ENCODE measurements at regions not wholly inside any gene's neighbourhood (a gene's known extent, or its start where the extent isn't known, plus 50 kb on each side); places are given as distances from the start of the nearest gene placed in this dataset.

GRCh38 chr15:87228460-87228859, 1028.1 kb downstream of the NTRK3 start:
- Histone ChIP-seq H3K36me3 (ENCODE audit: control insufficient read depth, insufficient read depth, low read length) (no peaks in the 10 kb centered on the region), H3K9me3 (ENCODE audit: control insufficient read depth, low read length) (peaks cover 4% of the 10 kb centered on the region), H3K4me1 (ENCODE audit: control insufficient read depth, insufficient read depth, low read length, poor library complexity, severe bottlenecking) (peaks cover 6% of the 10 kb centered on the region), H3K4me3 (ENCODE audit: extremely low read depth, insufficient read depth, low read length, poor library complexity, severe bottlenecking) (no peak overlapping the region), H3K27ac (ENCODE audit: low read depth, low read length, severe bottlenecking) (no peak overlapping the region)
- 67 to 100% methylated on average over 1 to 2 of the region's 4 CpGs for WGBS, 2 experiments (ENCODE audit: insufficient coverage in 2 of 2)

DNA sequence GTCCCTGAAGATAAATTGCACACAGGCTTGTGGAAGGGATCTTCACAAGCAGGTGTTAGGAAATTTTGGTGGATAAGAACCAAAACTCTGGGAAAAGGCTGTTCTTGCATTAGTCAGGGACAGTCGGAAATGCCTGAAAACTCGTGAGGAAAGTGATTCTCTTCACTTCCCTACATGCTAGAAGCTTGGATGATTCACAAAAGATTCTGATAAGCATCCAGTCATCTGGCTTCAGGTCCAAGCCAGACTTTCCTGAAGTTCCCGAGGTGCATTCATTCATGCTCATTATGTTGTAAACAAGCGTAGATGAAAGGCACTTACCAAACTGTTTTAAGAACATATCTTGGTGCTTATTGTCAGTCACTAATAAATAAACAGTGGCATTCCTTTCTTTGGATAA, 1028.7 kb downstream of the NTRK3 start:
- WGBS, 2 experiments (ENCODE audit: insufficient coverage in 2 of 2): 42 to 56% methylated on average over 2 of the region's 4 CpGs
- Histone ChIP-seq H3K4me1 (ENCODE audit: control insufficient read depth, insufficient read depth, low read length, poor library complexity, severe bottlenecking) (peaks cover 6% of the 10 kb centered on the region), H3K36me3 (ENCODE audit: control insufficient read depth, insufficient read depth, low read length) (no peaks in the 10 kb centered on the region), H3K4me3 (ENCODE audit: extremely low read depth, insufficient read depth, low read length, poor library complexity, severe bottlenecking) (no peak overlapping the region), H3K27ac (ENCODE audit: low read depth, low read length, severe bottlenecking) (no peak overlapping the region), H3K9me3 (ENCODE audit: control insufficient read depth, low read length) (peaks cover 4% of the 10 kb centered on the region)

- no CpG with 5 or more reads among the region's 2 CpGs for WGBS, 2 experiments (ENCODE audit: insufficient coverage in 2 of 2)
- Histone ChIP-seq H3K4me1 (ENCODE audit: control insufficient read depth, insufficient read depth, low read length, poor library complexity, severe bottlenecking) (peaks cover 9% of the 10 kb centered on the region), H3K27ac (ENCODE audit: low read depth, low read length, severe bottlenecking) (no peak overlapping the region), H3K9me3 (ENCODE audit: control insufficient read depth, low read length) (peaks cover 4% of the 10 kb centered on the region), H3K4me3 (ENCODE audit: extremely low read depth, insufficient read depth, low read length, poor library complexity, severe bottlenecking) (no peak overlapping the region), H3K36me3 (ENCODE audit: control insufficient read depth, insufficient read depth, low read length) (no peaks in the 10 kb centered on the region)
Observed at GRCh38 chr15:87225436-87225835, 1031.1 kb downstream of the NTRK3 start.

GRCh38 chr15:87224404-87224803, 1032.1 kb downstream of the NTRK3 start:
- Histone ChIP-seq H3K27ac (ENCODE audit: low read depth, low read length, severe bottlenecking) (no peak overlapping the region), H3K9me3 (ENCODE audit: control insufficient read depth, low read length) (peaks cover 4% of the 10 kb centered on the region), H3K4me3 (ENCODE audit: extremely low read depth, insufficient read depth, low read length, poor library complexity, severe bottlenecking) (no peak overlapping the region), H3K36me3 (ENCODE audit: control insufficient read depth, insufficient read depth, low read length) (no peaks in the 10 kb centered on the region), H3K4me1 (ENCODE audit: control insufficient read depth, insufficient read depth, low read length, poor library complexity, severe bottlenecking) (peaks cover 19% of the 10 kb centered on the region)
- 89 to 94% methylated on average over 3 of the region's 3 CpGs for WGBS, 2 experiments (ENCODE audit: insufficient coverage in 2 of 2)

- 90 to 100% methylated on average over 3 to 4 of the region's 6 CpGs for WGBS, 2 experiments (ENCODE audit: insufficient coverage in 2 of 2)
- Histone ChIP-seq H3K36me3 (ENCODE audit: control insufficient read depth, insufficient read depth, low read length) (no peaks in the 10 kb centered on the region), H3K4me3 (ENCODE audit: extremely low read depth, insufficient read depth, low read length, poor library complexity, severe bottlenecking) (no peak overlapping the region)
Observed at GRCh38 chr15:87219650-87220615, 1036.6 kb downstream of the NTRK3 start.

DNA sequence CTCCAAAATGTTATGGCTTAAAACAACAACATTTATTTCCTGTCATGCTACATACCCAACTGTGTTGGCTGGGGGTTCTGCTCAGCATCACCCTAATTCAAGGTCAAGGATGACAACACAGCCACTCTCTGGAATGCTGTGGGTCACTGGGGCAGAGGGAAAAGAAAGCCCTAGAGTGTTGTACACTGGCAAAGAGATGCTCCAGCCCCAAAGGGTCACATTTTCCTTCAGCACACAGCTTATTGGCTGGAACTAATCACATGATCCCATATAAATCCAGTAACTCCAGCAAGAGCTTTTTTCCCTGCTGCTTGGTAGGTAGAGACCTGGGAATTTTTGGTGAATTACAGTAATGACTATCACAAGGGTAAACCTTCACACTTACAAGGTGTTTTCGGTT, 1041.4 kb downstream of the NTRK3 start:
- Histone ChIP-seq H3K36me3 (ENCODE audit: control insufficient read depth, insufficient read depth, low read length) (no peaks in the 10 kb centered on the region), H3K4me3 (ENCODE audit: extremely low read depth, insufficient read depth, low read length, poor library complexity, severe bottlenecking) (no peak overlapping the region), H3K9me3 (ENCODE audit: control insufficient read depth, low read length) (no peaks in the 10 kb centered on the region), H3K4me1 (ENCODE audit: control insufficient read depth, insufficient read depth, low read length, poor library complexity, severe bottlenecking) (peaks cover 11% of the 10 kb centered on the region), H3K27ac (ENCODE audit: low read depth, low read length, severe bottlenecking) (no peak overlapping the region)
- WGBS, 2 experiments (ENCODE audit: insufficient coverage in 2 of 2): no CpG with 5 or more reads among the region's 1 CpG

More at GRCh38 chr15:87219650-87220615, 1036.6 kb downstream of the NTRK3 start:
- Histone ChIP-seq H3K27ac (ENCODE audit: low read depth, low read length, severe bottlenecking) (no peak overlapping the region), H3K4me1 (ENCODE audit: control insufficient read depth, insufficient read depth, low read length, poor library complexity, severe bottlenecking) (peaks cover 18% of the 10 kb centered on the region), H3K9me3 (ENCODE audit: control insufficient read depth, low read length) (peaks cover 4% of the 10 kb centered on the region)

DNA sequence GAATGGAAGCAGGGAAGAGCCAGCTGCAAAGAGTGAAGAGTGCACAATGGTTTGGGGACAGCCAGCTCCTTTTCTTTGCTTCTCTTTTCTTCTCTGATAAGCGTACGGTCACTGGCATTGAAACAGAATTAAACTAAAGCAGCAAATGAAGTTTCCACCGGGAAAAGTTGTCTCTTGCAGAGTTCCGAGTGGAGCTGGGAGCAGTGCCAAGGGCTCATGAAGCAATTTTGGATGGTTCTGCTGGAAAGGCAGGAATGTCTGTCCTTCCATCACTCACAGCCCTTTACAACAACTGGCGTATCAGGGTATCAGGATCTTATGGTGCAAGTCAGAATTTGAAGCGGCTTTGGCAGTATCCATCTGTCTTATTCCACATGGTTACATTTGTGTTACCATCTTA, 1042.9 kb downstream of the NTRK3 start:
- 88 to 91% methylated on average over 4 to 5 of the region's 6 CpGs for WGBS, 2 experiments (ENCODE audit: insufficient coverage in 2 of 2)

GRCh38 chr15:87212041-87212440, 1044.5 kb downstream of the NTRK3 start:
- Histone ChIP-seq H3K27ac (ENCODE audit: low read depth, low read length, severe bottlenecking) (no peak overlapping the region), H3K36me3 (ENCODE audit: control insufficient read depth, insufficient read depth, low read length) (no peaks in the 10 kb centered on the region), H3K4me1 (ENCODE audit: control insufficient read depth, insufficient read depth, low read length, poor library complexity, severe bottlenecking) (no peaks in the 10 kb centered on the region), H3K4me3 (ENCODE audit: extremely low read depth, insufficient read depth, low read length, poor library complexity, severe bottlenecking) (no peak overlapping the region), H3K9me3 (ENCODE audit: control insufficient read depth, low read length) (no peaks in the 10 kb centered on the region)
- WGBS, 2 experiments (ENCODE audit: insufficient coverage in 2 of 2): 96% methylated on average over 4 of the region's 4 CpGs; no CpG with 5 or more reads in 1 of the 2 experiments

More for the DNA sequence above, 1042.9 kb downstream of the NTRK3 start:
- Histone ChIP-seq H3K27ac (ENCODE audit: low read depth, low read length, severe bottlenecking) (no peak overlapping the region), H3K9me3 (ENCODE audit: control insufficient read depth, low read length) (no peaks in the 10 kb centered on the region), H3K4me1 (ENCODE audit: control insufficient read depth, insufficient read depth, low read length, poor library complexity, severe bottlenecking) (no peaks in the 10 kb centered on the region), H3K36me3 (ENCODE audit: control insufficient read depth, insufficient read depth, low read length) (no peaks in the 10 kb centered on the region), H3K4me3 (ENCODE audit: extremely low read depth, insufficient read depth, low read length, poor library complexity, severe bottlenecking) (no peak overlapping the region)

DNA sequence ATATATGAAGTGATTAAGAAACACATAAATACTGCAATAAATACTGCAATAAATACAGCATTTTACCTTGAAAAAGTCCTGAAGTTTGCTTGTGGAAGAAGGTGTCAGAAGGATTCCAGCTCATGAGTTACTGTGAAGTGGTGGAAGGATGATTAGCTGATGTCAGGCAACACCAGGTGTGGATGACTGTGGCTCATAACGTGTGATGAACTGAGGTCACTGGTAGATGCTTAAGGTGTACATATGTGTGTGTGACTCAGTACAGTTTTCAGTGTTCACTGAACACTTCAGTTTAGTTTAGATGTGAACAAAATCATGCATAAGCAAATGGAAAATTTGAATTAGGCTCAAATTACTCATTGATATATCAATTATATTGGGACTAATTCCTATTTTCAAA, 1045.0 kb downstream of the NTRK3 start:
- Histone ChIP-seq H3K27ac (ENCODE audit: low read depth, low read length, severe bottlenecking) (no peak overlapping the region), H3K4me1 (ENCODE audit: control insufficient read depth, insufficient read depth, low read length, poor library complexity, severe bottlenecking) (no peaks in the 10 kb centered on the region), H3K9me3 (ENCODE audit: control insufficient read depth, low read length) (no peaks in the 10 kb centered on the region), H3K36me3 (ENCODE audit: control insufficient read depth, insufficient read depth, low read length) (no peaks in the 10 kb centered on the region), H3K4me3 (ENCODE audit: extremely low read depth, insufficient read depth, low read length, poor library complexity, severe bottlenecking) (no peak overlapping the region)
- 91 to 100% methylated on average over 1 of the region's 1 CpG for WGBS, 2 experiments (ENCODE audit: insufficient coverage in 2 of 2)

DNA sequence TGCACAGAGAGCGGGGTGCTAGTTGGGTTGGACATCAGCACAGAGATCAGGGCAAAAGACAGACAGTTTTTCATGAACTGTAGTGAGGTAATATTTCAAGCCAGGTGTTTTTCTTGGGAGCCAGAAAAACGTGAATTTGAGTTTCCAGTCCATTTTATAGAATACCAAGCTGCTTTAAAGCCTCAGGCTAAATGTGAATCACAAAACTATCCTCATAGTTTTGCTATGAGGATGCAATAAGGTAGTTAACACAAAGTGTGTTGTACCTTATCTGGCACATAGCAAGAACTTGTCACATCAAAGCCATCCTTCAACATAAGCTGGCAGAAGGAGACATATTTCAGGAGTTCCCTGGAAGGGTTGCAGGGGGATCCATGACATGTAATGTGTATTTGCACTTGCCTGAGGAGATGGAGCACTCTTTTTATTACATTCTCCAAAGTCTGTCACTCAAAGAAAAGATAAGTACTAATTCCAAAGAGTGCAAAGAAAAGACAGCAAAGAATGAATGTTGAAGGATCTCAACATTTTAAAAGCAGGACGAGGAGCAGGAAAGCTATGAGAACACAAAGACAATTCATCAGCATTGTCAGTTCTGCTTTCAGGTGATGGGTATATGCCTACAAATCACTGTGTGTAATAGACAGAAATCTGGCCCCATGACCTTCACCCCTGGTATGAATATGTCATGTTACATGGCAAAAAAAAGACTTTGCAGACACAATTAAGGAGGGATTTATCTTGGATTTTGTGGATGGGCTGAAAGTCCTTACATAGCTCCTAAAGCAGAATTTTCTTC, 1046.4 kb downstream of the NTRK3 start:
- Histone ChIP-seq H3K9me3 (ENCODE audit: control insufficient read depth, low read length) (no peaks in the 10 kb centered on the region), H3K36me3 (ENCODE audit: control insufficient read depth, insufficient read depth, low read length) (no peaks in the 10 kb centered on the region), H3K4me3 (ENCODE audit: extremely low read depth, insufficient read depth, low read length, poor library complexity, severe bottlenecking) (no peak overlapping the region), H3K27ac (ENCODE audit: low read depth, low read length, severe bottlenecking) (no peak overlapping the region), H3K4me1 (ENCODE audit: control insufficient read depth, insufficient read depth, low read length, poor library complexity, severe bottlenecking) (no peaks in the 10 kb centered on the region)
- 93 to 100% methylated on average over 1 to 2 of the region's 3 CpGs for WGBS, 2 experiments (ENCODE audit: insufficient coverage in 2 of 2)

Data from mesodermal cell (in vitro differentiated cells).